Kidney (tissue), 13 donors: ENCODE measurements at regions not wholly inside any gene's neighbourhood (a gene's known extent, or its start where the extent isn't known, plus 50 kb on each side); places are given as distances from the start of the nearest gene placed in this dataset.

ENCODE experiments used
- DNase-seq, 5 donors: peaks; one replicate each; pipeline ENCODE4 v3.0.0-alpha.2; 2013 to 2020
- FAIRE-seq: peaks from 2 replicates; lab custom pipeline; 2012; peaks lifted over from hg19 to GRCh38; lab: Jason Lieb, UNC
- H3K27ac ChIP-seq, 2 donors: one replicate each; pipeline ENCODE4 v1.7.0; 2013; ENCODE audit warnings: low read depth in 2 of 2, low read length in 2 of 2, inconsistent platforms in 1 of 2
- H3K27me3 ChIP-seq: one replicate; pipeline ENCODE4 v1.7.1; 2013; ENCODE audit warnings: low read length, inconsistent platforms; ENCODE audit not compliant: control insufficient read depth, insufficient read depth
- H3K36me3 ChIP-seq, 3 donors: one replicate each; pipeline versions ENCODE4 v1.7.0 to v1.7.1; 2013; ENCODE audit warnings: low read length in 3 of 3, control low read depth in 1 of 3, inconsistent platforms in 1 of 3; ENCODE audit not compliant: insufficient read depth in 3 of 3, control insufficient read depth in 2 of 3
- H3K4me1 ChIP-seq, 3 donors: one replicate each; pipeline versions ENCODE4 v1.7.0 to v1.7.1; 2013; ENCODE audit warnings: low read length in 3 of 3, inconsistent platforms in 1 of 3, low read depth in 1 of 3; ENCODE audit not compliant: control insufficient read depth in 2 of 3, insufficient read depth in 2 of 3
- H3K4me3 ChIP-seq, 3 donors: one replicate each; pipeline versions ENCODE4 v1.7.0 to v1.8.1; 2013; ENCODE audit warnings: low read length in 3 of 3, control low read depth in 1 of 3, inconsistent platforms in 1 of 3
- H3K9ac ChIP-seq, 3 donors: one replicate each; pipeline versions ENCODE4 v1.7.0 to v1.7.1; 2013; ENCODE audit warnings: low read length in 3 of 3, control low read depth in 1 of 3, inconsistent platforms in 1 of 3
- H3K9me3 ChIP-seq, 3 donors: one replicate each; pipeline versions ENCODE4 v1.7.0 to v1.7.1; 2013; ENCODE audit warnings: low read length in 3 of 3, control low read depth in 1 of 3, inconsistent platforms in 1 of 3; ENCODE audit not compliant: control insufficient read depth in 2 of 3, insufficient read depth in 1 of 3
- intact Hi-C: fragments of 100-400 bp; cut with DNase I; formaldehyde crosslinking; loops from one replicate; pipeline ENCODE4 v1.11.1; 2022
- TF ChIP-seq, protein P1 (sequence below): IDR thresholded peaks from 3 replicates; pipeline ENCODE4 v1.5.1; 2012; ENCODE audit warnings: mild to moderate bottlenecking, moderate library complexity, borderline replicate concordance; ENCODE audit not compliant: insufficient read depth; ENCODE audit errors: extremely low read depth
- donor health status: control.
- donor health status: control.
- donor health status: control.
- donor health status: control.
- donor health status: control.
- donor health status: DM: yes; HTN: yes; CAD: no.
- donor health status: Normal renal cell carcinoma (clear cell type).

DNA sequence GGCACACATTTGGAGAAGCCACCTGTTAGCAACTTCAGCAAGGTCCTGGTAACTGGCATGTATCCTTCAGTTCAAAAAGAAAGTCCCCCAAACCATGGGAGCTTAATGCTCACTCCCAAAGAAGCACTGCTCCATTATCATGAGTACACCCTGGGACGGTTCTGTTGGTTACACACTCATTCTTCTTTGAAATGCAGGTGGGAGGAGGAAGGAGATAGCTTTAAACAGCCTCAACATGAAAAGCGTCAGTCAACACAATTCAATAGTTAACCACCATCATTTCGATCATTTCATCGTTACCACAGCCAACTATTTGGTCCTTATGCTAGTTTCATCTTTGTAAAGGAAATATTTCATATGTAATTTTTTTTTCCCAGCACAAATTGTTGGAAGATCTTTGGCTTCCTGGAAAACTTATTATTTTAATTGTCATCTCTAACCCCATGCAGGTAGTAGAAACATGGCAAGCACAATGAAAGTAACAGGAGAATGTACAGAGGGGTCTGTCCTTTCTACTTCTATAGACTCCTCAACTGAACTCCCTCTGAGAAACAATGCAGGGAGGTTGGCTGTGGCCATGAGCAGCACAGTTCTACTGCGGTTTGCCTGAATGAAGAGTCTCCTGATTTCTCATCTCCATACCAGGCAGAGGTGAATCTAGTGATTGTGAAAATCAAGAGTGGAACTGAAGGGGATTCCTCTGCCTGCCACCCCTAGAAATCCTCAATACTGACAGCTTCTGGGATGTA is 196.4 kb upstream of the FOXN3 start:
- TF ChIP-seq, protein P1, sequence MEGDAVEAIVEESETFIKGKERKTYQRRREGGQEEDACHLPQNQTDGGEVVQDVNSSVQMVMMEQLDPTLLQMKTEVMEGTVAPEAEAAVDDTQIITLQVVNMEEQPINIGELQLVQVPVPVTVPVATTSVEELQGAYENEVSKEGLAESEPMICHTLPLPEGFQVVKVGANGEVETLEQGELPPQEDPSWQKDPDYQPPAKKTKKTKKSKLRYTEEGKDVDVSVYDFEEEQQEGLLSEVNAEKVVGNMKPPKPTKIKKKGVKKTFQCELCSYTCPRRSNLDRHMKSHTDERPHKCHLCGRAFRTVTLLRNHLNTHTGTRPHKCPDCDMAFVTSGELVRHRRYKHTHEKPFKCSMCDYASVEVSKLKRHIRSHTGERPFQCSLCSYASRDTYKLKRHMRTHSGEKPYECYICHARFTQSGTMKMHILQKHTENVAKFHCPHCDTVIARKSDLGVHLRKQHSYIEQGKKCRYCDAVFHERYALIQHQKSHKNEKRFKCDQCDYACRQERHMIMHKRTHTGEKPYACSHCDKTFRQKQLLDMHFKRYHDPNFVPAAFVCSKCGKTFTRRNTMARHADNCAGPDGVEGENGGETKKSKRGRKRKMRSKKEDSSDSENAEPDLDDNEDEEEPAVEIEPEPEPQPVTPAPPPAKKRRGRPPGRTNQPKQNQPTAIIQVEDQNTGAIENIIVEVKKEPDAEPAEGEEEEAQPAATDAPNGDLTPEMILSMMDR = no peak
- Histone ChIP-seq H3K9me3 (no peaks in the 10 kb centered on the region), H3K4me1 (peaks cover 2 to 10% (median 7%) of the 10 kb centered on the region in 3 donors), H3K9ac (no peak overlapping the region), H3K27ac (no peak overlapping the region), H3K4me3 (no peak overlapping the region), H3K27me3 (no peaks in the 10 kb centered on the region), H3K36me3 (no peaks in the 10 kb centered on the region)
- FAIRE-seq (no peak), DNase-seq (no peak)
- intact Hi-C loops = no loop called here

DNA sequence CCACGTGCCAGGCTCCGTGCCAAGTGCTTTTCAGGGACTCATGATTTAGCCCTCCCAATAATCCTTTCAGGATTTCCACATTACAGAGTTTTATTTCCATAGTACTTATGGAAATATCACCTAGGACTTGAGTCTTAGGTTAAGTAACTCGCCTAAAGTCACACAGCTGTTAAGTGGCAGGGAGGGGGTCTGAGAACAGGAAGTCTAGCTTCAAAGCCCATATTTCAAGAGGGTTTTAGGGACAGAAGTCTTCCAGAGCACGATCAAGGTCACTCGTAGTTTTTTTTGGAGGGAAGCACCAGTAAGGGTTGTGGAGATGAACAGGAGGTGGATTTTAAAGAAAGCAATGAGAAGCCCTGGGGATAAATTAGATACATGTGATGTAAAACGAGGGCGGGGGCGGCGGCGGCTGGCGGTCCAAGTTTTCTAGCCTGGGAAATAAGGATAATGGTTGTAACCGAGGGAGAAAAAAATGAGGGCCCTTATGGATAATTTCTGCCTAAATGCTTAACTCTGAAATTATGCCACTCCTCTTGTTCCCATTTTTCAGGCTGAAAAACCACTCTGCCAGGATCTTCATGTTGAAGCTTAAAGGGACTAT is 192.6 kb upstream of the FOXN3 start:
- TF ChIP-seq, protein P1 = no peak
- Histone ChIP-seq H3K4me1 (no peaks in the 10 kb centered on the region), H3K9me3 (no peaks in the 10 kb centered on the region), H3K36me3 (no peaks in the 10 kb centered on the region), H3K4me3 (no peak overlapping the region), H3K9ac (no peak overlapping the region), H3K27me3 (no peaks in the 10 kb centered on the region), H3K27ac (no peak overlapping the region)
- intact Hi-C loops = no loop called here
- peak in 2 of 5 donors; percentile 20 to 59 for DNase-seq
- FAIRE-seq = no peak

DNA sequence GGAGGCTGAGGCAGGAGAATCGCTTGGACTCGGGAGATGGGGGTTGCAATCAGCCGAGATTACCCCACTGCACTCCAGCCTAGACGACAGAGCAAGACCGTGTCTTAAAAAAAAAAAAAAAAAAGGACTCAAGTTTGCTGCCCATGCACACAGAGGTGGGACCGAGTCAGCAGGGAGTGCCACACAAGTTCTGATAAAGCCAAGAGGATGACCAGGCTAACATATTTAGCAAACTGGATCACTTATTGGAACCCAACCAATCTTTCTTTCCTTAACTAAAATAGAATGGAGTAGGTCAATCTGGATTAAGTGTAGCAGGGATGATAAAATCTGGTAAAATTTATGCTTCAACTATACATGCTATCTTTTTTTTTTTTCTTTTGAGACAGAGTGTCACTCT is 190.4 kb upstream of the FOXN3 start:
- TF ChIP-seq, protein P1 = no peak
- intact Hi-C loops = no loop called here
- Histone ChIP-seq H3K27ac (no peak overlapping the region), H3K4me1 (no peaks in the 10 kb centered on the region), H3K4me3 (no peak overlapping the region), H3K36me3 (no peaks in the 10 kb centered on the region), H3K9ac (no peak overlapping the region), H3K27me3 (no peaks in the 10 kb centered on the region), H3K9me3 (no peaks in the 10 kb centered on the region)
- FAIRE-seq = no peak
- no peak for DNase-seq
